Fibroblast of pulmonary artery (primary cell): ENCODE measurements at regions not wholly inside any gene's neighbourhood (a gene's known extent, or its start where the extent isn't known, plus 50 kb on each side); places are given as distances from the start of the nearest gene placed in this dataset.

ENCODE experiments used
- DNase-seq: peaks from one replicate; pipeline ENCODE4 v3.0.0-alpha.2; 2010; ENCODE audit warnings: low read depth
- H3K4me3 ChIP-seq: replicated peaks from 2 replicates; pipeline ENCODE4 v1.5.1; 2011; ENCODE audit warnings: low read depth, mild to moderate bottlenecking, control low read depth, low read length, moderate library complexity
- CTCF ChIP-seq: IDR thresholded peaks from 2 replicates; pipeline ENCODE4 v1.5.1; 2011; ENCODE audit warnings: mild to moderate bottlenecking, control low read depth, low read length, inconsistent platforms; ENCODE audit errors: missing control alignments

- no peak for TF ChIP-seq CTCF
- DNase-seq, result no peak
- H3K4me3 ChIP-seq, result no peak overlapping the region
Measured at GRCh38 chr17:36867716-36868341, 69.4 kb upstream of the LHX1 start.

- no peak overlapping the region for H3K4me3 ChIP-seq
- TF ChIP-seq CTCF, result no peak
- no peak for DNase-seq
Measured at GRCh38 chr17:36868777-36869176, 68.5 kb upstream of the LHX1 start.

GRCh38 chr17:36869441-36869840 lies 67.8 kb upstream of the LHX1 start:
- TF ChIP-seq CTCF, result no peak
- H3K4me3 ChIP-seq, result no peak overlapping the region
- no peak for DNase-seq

- H3K4me3 ChIP-seq, result no peak overlapping the region
- peak; percentile 58 for DNase-seq
- TF ChIP-seq CTCF, result peak; percentile 11
Measured at GRCh38 chr17:36869856-36870719, 67.2 kb upstream of the LHX1 start.

GRCh38 chr17:36870720-36870999 lies 66.6 kb upstream of the LHX1 start:
- DNase-seq, result no peak
- no peak overlapping the region for H3K4me3 ChIP-seq
- TF ChIP-seq CTCF, result no peak

GRCh38 chr17:36875698-36876293 lies 61.5 kb upstream of the LHX1 start:
- H3K4me3 ChIP-seq, result no peak overlapping the region
- TF ChIP-seq CTCF, result no peak
- DNase-seq, result no peak
